Activated naive CD4-positive, alpha-beta T cell treated with anti-CD3 and anti-CD28 coated beads, Interleukin-2, amount 50 U/mL, for 16 hours (primary cell): ENCODE measurements at regions not wholly inside any gene's neighbourhood (a gene's known extent, or its start where the extent isn't known, plus 50 kb on each side); places are given as distances from the start of the nearest gene placed in this dataset.
"Not testable (repeated sequence)": the region's sequence is repeated elsewhere in the genome, so short reads cannot be mapped to it uniquely, and the experiment has no call there.

Experiments
- DNase-seq: peaks from one replicate; pipeline ENCODE4 v3.0.0-alpha.2; 2020

GRCh38 chr7:113775804-113776203, 143.0 kb downstream of the PPP1R3A start:
- no peak for DNase-seq

- no peak for DNase-seq
Observed at GRCh38 chr7:113775401-113775800, 143.4 kb downstream of the PPP1R3A start.

DNA sequence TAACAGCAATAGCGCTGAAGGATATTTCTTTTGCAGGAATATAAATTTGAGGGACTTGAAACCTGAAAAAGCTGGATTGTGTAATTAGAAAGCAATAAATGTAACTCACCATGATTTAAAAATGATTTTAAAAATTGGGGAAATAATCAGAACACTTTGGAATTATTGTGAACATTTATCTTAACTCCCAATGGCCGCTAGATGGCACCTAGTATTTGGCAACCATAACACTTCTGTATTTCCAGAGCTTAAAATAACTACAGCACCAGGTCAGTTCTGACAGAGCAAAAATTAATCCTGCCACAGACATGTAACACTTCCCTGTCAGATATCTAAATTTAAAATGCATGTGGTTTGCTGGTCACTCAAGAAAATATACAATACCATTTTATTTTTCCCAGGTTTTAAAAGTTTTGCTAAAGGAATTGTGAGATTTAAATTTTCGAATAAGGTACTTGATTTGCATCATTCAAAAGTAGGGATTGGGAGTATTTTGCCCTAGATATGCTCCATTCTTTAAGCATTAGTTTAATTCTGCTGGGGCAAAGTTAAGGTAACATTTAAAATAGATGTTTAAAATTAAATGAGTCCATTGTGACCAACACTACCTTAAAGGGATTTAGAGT, 144.5 kb downstream of the PPP1R3A start:
- no peak for DNase-seq

- DNase-seq: no peak
Observed at GRCh38 chr7:113770146-113770738, 148.6 kb downstream of the PPP1R3A start.

DNA sequence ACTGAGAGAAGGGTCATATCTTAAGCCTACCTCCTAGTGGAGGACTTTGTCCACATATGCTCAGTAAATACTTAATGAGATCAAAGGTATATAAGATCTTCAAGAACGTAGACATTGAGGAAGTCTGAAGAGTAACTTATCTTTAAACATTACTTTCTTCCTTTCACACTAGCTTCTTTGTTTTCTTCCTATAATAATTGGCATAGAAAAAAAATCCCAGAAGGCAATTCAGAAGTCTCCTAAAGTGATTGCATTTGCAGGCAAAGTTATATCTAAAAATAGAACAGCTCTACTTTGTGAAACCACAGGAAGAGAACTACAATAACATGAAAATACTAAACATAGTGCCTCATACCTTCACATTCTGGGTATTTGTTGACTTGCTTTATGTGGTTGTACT, 150.4 kb downstream of the PPP1R3A start:
- no peak for DNase-seq

DNA sequence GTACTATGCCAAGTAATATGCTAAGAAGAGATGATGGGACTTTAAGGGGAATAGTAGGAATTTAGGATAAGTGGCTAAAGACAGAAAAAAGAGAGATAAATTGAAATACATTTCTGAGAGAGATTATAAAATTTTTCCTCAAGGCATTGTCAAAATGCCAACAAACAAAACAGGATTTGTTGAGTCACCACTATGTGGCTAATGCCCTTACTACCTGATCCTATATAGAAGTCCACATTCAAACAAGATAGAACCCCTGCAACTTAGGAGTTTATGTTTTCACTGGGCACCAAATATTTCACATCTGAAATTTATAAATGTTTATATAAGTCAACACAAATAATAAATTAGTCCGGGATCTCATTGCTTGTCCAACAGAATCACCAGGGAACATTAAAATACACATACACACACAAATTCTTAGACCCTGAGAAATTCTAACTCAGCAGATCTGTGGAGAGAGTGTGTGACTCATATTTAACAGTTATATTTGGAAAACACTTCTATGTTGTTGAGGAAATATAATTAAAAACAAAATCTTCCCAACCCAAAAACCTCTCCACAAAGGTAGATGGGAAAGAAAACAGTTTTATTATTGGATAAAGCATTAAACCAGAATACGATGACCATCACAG, 154.3 kb downstream of the PPP1R3A start:
- no peak for DNase-seq

- no peak for DNase-seq
Observed at GRCh38 chr7:113763226-113763625, 155.6 kb downstream of the PPP1R3A start.

GRCh38 chr7:113756250-113756649, 162.6 kb downstream of the PPP1R3A start:
- no peak for DNase-seq

- DNase-seq: no peak
Observed at GRCh38 chr7:113752689-113753088, 166.1 kb downstream of the PPP1R3A start.

GRCh38 chr7:113752289-113752688, 166.5 kb downstream of the PPP1R3A start:
- DNase-seq: no peak

- DNase-seq: no peak
Observed at GRCh38 chr7:113751547-113751946, 167.3 kb downstream of the PPP1R3A start.

GRCh38 chr7:113748385-113748784, 170.4 kb downstream of the PPP1R3A start:
- DNase-seq: not testable (repeated sequence)

- DNase-seq: not testable (repeated sequence)
Observed at GRCh38 chr7:113742946-113743431, 175.8 kb downstream of the PPP1R3A start.

GRCh38 chr7:113742377-113742776, 176.4 kb downstream of the PPP1R3A start:
- no peak for DNase-seq

DNA sequence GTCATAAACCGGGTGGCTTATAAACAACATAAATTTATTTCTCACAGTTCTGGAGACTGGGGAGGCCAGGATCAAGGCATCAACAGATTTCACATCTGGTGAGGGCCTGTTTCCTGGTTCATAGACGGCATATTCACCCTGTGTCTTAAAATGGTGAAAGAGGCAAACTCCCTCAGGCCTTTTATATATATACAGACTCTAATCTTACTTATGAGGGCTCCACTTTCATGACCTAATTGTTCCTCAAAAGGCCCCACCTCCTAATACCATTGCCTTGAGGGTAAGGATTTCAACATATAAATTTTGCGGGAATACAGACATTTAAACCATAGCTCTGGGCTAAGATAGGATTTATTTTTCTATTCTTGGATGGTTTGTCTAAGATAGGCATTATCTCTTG, 187.2 kb downstream of the PPP1R3A start:
- no peak for DNase-seq

DNA sequence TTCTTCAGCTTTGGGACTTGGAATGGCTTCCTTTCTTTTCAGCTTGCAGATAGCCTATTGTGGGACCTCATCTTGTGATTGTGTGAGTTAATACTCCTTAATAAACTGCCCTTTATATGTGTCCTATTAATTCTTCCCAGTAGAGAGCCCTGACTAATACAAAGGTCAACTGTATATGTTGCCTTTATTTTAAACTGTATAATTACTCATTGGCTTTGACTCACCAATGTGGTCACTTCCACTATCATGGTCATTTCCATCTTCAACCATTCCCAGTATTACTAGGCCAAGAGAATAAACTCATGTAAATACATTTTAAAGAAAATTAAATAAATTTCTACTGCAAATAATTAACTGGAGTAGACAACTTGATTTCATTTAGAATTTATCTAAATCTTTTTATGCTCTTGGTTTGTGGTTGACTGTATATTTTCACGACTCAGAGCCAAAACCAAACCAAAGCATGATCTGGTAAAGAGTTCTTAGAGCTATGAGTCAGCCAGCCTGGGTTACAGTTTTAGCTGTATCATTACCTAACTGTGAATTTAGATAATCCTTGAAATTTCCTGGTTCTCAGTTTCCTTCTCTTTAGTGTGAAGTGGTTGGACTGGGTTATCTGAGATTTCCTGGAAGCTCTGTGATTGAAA, 188.4 kb downstream of the PPP1R3A start:
- no peak for DNase-seq

- no peak for DNase-seq
Observed at GRCh38 chr7:113727486-113727885, 191.3 kb downstream of the PPP1R3A start.

- DNase-seq: no peak
Observed at GRCh38 chr7:113722006-113722405, 196.8 kb downstream of the PPP1R3A start.

DNA sequence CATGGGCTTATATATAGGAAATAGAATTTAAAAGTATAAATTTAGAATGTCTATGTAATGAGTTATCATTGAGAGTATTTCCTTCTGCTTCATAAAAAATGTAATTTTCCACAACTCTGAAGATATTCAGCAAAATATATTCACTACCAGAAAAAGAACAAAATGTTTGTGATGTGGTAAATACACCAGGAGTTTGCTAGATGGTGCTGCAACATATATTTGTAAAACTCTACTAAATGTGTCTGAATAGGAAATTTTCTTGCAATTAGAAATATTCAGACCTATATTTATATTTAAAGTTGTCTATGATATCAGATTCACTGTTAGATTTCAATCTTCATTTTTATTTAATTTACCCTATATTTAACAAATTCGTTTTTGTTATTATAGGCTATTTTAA, 201.1 kb downstream of the PPP1R3A start:
- no peak for DNase-seq

DNA sequence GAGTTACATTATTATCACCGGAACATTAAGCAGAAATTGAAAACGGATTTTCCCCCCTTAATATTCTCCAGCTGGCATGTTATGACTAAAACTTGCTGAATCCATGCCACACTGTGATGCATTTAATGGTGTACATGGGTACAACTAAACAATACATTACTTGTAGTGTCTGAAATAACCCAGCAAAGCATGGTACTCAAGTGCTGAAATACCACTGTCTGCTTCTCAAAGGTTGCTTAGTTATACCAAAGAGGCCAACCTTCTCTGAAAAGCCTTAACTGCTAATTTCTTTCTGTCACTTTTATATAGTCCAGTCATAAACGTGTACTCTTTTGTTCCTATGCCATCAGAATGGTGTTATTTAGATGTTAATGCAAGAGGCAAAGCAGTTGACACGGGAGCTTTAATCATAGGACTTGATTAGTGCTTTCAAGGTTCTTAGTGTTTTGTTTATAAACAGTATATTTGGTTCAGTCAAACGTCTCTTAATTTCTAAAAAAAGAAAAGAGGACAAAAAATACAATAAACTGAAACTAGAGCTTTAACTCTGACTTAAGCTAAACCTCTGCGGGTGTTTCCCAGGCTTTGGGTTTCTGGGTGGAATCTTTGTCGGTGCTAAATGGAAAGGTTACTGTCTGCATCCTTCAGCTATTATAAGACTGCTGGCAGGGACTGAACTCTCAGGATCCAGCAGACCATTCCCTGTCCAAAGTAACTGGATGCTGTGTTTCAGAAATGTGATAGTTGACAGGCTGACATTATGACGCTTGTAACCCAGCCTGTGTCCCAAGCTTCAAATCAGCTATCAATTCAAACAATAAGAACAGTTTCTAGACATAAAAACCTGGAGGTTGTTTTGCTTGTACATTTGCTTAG, 202.6 kb downstream of the PPP1R3A start:
- no peak for DNase-seq

DNA sequence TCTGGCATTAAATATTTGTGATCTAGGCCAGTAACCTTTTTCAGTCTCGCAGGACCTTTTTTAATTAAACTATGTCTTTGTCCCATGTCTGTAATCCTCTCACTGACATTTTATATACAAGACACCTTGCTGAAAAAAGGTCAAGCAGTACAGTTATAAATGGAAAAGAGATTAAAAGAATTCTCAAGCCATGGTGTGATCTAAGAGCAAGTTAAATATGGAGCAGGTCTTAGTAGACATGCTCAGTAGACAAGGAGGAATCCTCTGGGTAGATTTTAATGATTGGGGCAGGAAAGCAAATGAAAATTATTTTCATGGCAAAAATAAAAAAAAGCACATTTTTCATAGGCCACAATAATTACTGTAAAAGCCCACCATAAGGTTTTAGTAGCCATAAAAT, 203.5 kb downstream of the PPP1R3A start:
- DNase-seq: no peak

DNA sequence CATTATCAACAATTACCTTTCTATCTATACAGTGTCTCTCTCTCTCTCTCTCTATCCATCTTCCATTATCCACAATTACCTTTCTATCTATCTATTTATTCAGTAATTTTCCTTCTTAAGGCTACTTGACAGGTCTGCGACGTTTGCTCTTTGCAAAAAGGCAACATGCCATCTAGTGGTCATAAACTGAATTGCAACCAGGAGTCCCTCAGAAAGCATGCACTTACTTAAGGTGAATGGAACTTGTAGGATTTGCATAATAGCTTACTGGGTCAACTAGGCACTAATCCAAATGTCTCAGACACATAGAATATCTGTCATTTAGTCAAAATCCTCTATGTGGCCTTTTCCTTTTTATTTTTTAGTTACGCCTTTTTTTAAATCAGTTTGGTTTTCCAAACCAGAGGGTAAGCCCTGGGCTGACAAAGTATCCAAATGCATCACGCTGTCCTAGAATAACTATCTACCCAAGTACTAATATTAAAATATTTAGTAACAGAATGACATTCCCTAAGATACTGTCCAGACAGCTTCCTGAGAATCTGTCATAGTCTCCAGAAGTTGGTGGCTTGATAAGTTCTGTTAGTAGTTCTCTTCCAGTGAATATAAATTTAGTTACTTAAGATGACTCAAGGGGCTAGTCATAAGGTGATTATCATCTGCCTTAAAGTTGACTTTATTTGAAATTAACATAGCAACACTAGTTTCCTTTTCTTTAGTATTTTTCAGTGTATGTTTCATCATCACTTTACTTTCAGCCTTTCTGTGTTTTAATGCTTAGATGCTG, 208.3 kb downstream of the PPP1R3A start:
- DNase-seq: peak; percentile 11
